ENCODE measurements at regions not wholly inside any gene's neighbourhood (a gene's known extent, or its start where the extent isn't known, plus 50 kb on each side); places are given as distances from the start of the nearest gene placed in this dataset.
"Not testable (repeated sequence)": the region's sequence is repeated elsewhere in the genome, so short reads cannot be mapped to it uniquely, and the experiment has no call there.

GRCh38 chr9:96065482-96066251 is 190.2 kb downstream of the ERCC6L2 start:
- H3K27me3 ChIP-seq: no peaks in the 10 kb centered on the region
- no peak for TF ChIP-seq Cebpa-rat (IDR thresholded peaks at IDR 0.05)

GRCh38 chr9:96064826-96065481 is 189.5 kb downstream of the ERCC6L2 start:
- peak overlapping the region in 4 of 11 experiments; percentile 30 to 90 (median 59); a peak in 6 of 22 replicates for H3K27ac ChIP-seq
- H4K20me1 ChIP-seq: no peaks in the 10 kb centered on the region
- no peak overlapping the region for H3K4me3 ChIP-seq
- no peaks in the 10 kb centered on the region for H3K36me3 ChIP-seq
- 0 out of 22 replicates have a peak, but pooled peaks cover 0 to 5% (median 0%) of the 10 kb centered on the region in 11 experiments for H3K9me3 ChIP-seq (replicated peaks in 1 of 11)
- no peaks in the 10 kb centered on the region for H3K27me3 ChIP-seq
- H3K9ac ChIP-seq: peak overlapping the region in 2 of 11 experiments; percentile 5 to 23; a peak in 1 of 22 replicates
- peaks cover 37 to 98% (median 45%) of the 10 kb centered on the region in 10 experiments for H3K4me1 ChIP-seq
- no peak for TF ChIP-seq Cebpa-rat (IDR thresholded peaks at IDR 0.05)
- peak overlapping the region in 10 of 11 experiments; percentile 5 to 91 (median 46); a peak in 15 of 22 replicates for H3K4me2 ChIP-seq

More at GRCh38 chr9:96065482-96066251, 190.2 kb downstream of the ERCC6L2 start:
- no peaks in the 10 kb centered on the region for H4K20me1 ChIP-seq
- H3K9me3 ChIP-seq (replicated peaks in 1 of 11): 0 out of 22 replicates have a peak, but pooled peaks cover 0 to 5% (median 0%) of the 10 kb centered on the region in 11 experiments
- no peak overlapping the region for H3K9ac ChIP-seq
- H3K36me3 ChIP-seq: no peaks in the 10 kb centered on the region
- peaks cover 36 to 94% (median 44%) of the 10 kb centered on the region in 10 experiments for H3K4me1 ChIP-seq
- peak overlapping the region in 2 of 11 experiments; percentile 55 to 90; a peak in 4 of 22 replicates for H3K27ac ChIP-seq
- no peak overlapping the region for H3K4me3 ChIP-seq
- peak overlapping the region in 5 of 11 experiments; percentile 42 to 91 (median 85); a peak in 7 of 22 replicates for H3K4me2 ChIP-seq

- Histone ChIP-seq H3K9me3 (replicated peaks in 1 of 11) (peaks cover 0 to 16% (median 9%) of the 10 kb centered on the region in 11 experiments; a peak in 9 of 22 replicates), H3K9ac (peak overlapping the region in 3 of 11 experiments; percentile 61 to 72 (median 66); a peak in 4 of 22 replicates), H4K20me1 (no peaks in the 10 kb centered on the region), H3K27me3 (no peaks in the 10 kb centered on the region), H3K4me1 (peaks cover 37 to 85% (median 47%) of the 10 kb centered on the region in 10 experiments), H3K4me3 (no peak overlapping the region), H3K4me2 (peak overlapping the region in 8 of 11 experiments; percentile 8 to 91 (median 64); a peak in 9 of 22 replicates), H3K36me3 (no peaks in the 10 kb centered on the region), H3K27ac (peak overlapping the region in 5 of 11 experiments; percentile 74 to 90 (median 87); a peak in 9 of 22 replicates)
- TF ChIP-seq Cebpa-rat (IDR thresholded peaks at IDR 0.05): no peak
Observed at GRCh38 chr9:96062854-96063253, 187.4 kb downstream of the ERCC6L2 start.

GRCh38 chr9:96062031-96062430 is 186.5 kb downstream of the ERCC6L2 start:
- H3K27ac ChIP-seq: peak overlapping the region in 8 of 11 experiments; percentile 32 to 90 (median 80); a peak in 15 of 22 replicates
- peak in 1 of 11 experiments; percentile 54; a peak in 1 of 22 replicates for TF ChIP-seq Cebpa-rat (IDR thresholded peaks at IDR 0.05)
- peaks cover 37 to 83% (median 47%) of the 10 kb centered on the region in 10 experiments for H3K4me1 ChIP-seq
- H3K36me3 ChIP-seq: no peaks in the 10 kb centered on the region
- H4K20me1 ChIP-seq: no peaks in the 10 kb centered on the region
- H3K9me3 ChIP-seq (replicated peaks in 1 of 11): peaks cover 0 to 21% (median 9%) of the 10 kb centered on the region in 11 experiments; a peak in 9 of 22 replicates
- H3K4me2 ChIP-seq: peak overlapping the region; percentile 28 to 91 (median 60)
- peak overlapping the region in 6 of 11 experiments; percentile 4 to 72 (median 64); a peak in 8 of 22 replicates for H3K9ac ChIP-seq
- peak overlapping the region in 2 of 10 experiments; percentile 14 to 16; a peak in 3 of 20 replicates for H3K4me3 ChIP-seq
- no peaks in the 10 kb centered on the region for H3K27me3 ChIP-seq

- Histone ChIP-seq H4K20me1 (no peaks in the 10 kb centered on the region), H3K4me1 (peaks cover 37 to 83% (median 47%) of the 10 kb centered on the region in 10 experiments), H3K27me3 (no peaks in the 10 kb centered on the region), H3K4me2 (peak overlapping the region; percentile 28 to 91 (median 60)), H3K9me3 (replicated peaks in 1 of 11) (peaks cover 0 to 21% (median 9%) of the 10 kb centered on the region in 11 experiments; a peak in 9 of 22 replicates), H3K9ac (peak overlapping the region in 7 of 11 experiments; percentile 4 to 72 (median 61); a peak in 11 of 22 replicates), H3K36me3 (no peaks in the 10 kb centered on the region), H3K4me3 (peak overlapping the region in 3 of 10 experiments; percentile 1 to 16 (median 14); a peak in 3 of 20 replicates), H3K27ac (peak overlapping the region in 8 of 11 experiments; percentile 17 to 90 (median 80); a peak in 15 of 22 replicates)
- no peak for TF ChIP-seq Cebpa-rat (IDR thresholded peaks at IDR 0.05)
Observed at GRCh38 chr9:96061293-96061987, 185.9 kb downstream of the ERCC6L2 start.

GRCh38 chr9:96058218-96058617 is 182.7 kb downstream of the ERCC6L2 start:
- no peak overlapping the region for H3K27ac ChIP-seq
- H3K27me3 ChIP-seq: no peaks in the 10 kb centered on the region
- no peak for TF ChIP-seq Cebpa-rat (IDR thresholded peaks at IDR 0.05)
- H3K4me3 ChIP-seq: no peak overlapping the region
- H3K4me1 ChIP-seq: peaks cover 20 to 62% (median 30%) of the 10 kb centered on the region in 10 experiments
- no peaks in the 10 kb centered on the region for H4K20me1 ChIP-seq
- no peaks in the 10 kb centered on the region for H3K36me3 ChIP-seq
- H3K9me3 ChIP-seq (replicated peaks in 1 of 11): peaks cover 12 to 37% (median 27%) of the 10 kb centered on the region in 11 experiments
- no peak overlapping the region for H3K4me2 ChIP-seq
- no peak overlapping the region for H3K9ac ChIP-seq

GRCh38 chr9:96057155-96057554 is 181.7 kb downstream of the ERCC6L2 start:
- no peaks in the 10 kb centered on the region for H3K27me3 ChIP-seq
- H3K4me1 ChIP-seq: peaks cover 16 to 58% (median 30%) of the 10 kb centered on the region in 10 experiments
- no peak overlapping the region for H3K9ac ChIP-seq
- H4K20me1 ChIP-seq: no peaks in the 10 kb centered on the region
- H3K36me3 ChIP-seq: no peaks in the 10 kb centered on the region
- peak overlapping the region in 4 of 11 experiments; percentile 19 to 74 (median 56); a peak in 6 of 22 replicates for H3K4me2 ChIP-seq
- peak overlapping the region in 1 of 11 experiments; percentile 2; a peak in 1 of 22 replicates for H3K27ac ChIP-seq
- H3K4me3 ChIP-seq: no peak overlapping the region
- peaks cover 12 to 37% (median 27%) of the 10 kb centered on the region in 11 experiments for H3K9me3 ChIP-seq (replicated peaks in 1 of 11)
- TF ChIP-seq Cebpa-rat (IDR thresholded peaks at IDR 0.05): no peak

GRCh38 chr9:96056226-96056625 is 180.7 kb downstream of the ERCC6L2 start:
- Histone ChIP-seq H3K27ac (peak overlapping the region in 2 of 11 experiments; percentile 2 to 41; a peak in 2 of 22 replicates), H3K4me1 (peaks cover 6 to 50% (median 20%) of the 10 kb centered on the region in 10 experiments; a peak in 19 of 20 replicates), H3K4me3 (no peak overlapping the region), H3K9ac (no peak overlapping the region), H4K20me1 (no peaks in the 10 kb centered on the region), H3K9me3 (replicated peaks in 1 of 11) (peaks cover 16 to 44% (median 32%) of the 10 kb centered on the region in 11 experiments), H3K36me3 (no peaks in the 10 kb centered on the region), H3K4me2 (peak overlapping the region in 5 of 11 experiments; percentile 7 to 74 (median 48); a peak in 10 of 22 replicates), H3K27me3 (no peaks in the 10 kb centered on the region)
- no peak for TF ChIP-seq Cebpa-rat (IDR thresholded peaks at IDR 0.05)

GRCh38 chr9:96054248-96054647 is 178.8 kb downstream of the ERCC6L2 start:
- not testable (repeated sequence) for H3K36me3 ChIP-seq, H3K9ac ChIP-seq, H4K20me1 ChIP-seq, H3K27ac ChIP-seq, H3K4me3 ChIP-seq, H3K4me2 ChIP-seq, H3K27me3 ChIP-seq
- peaks cover 16 to 44% (median 31%) of the 10 kb centered on the region in 10 experiments for H3K4me1 ChIP-seq
- peaks cover 16 to 46% (median 32%) of the 10 kb centered on the region in 11 experiments for H3K9me3 ChIP-seq (replicated peaks in 1 of 11)

Data from BLaER1 treated with 17β-estradiol and CSF1 and Interleukin-3, amounts not matched to agents 10 nM and 100 nM (cell line).